ENCODE measurements at regions not wholly inside any gene's neighbourhood (a gene's known extent, or its start where the extent isn't known, plus 50 kb on each side); places are given as distances from the start of the nearest gene placed in this dataset.

DNA sequence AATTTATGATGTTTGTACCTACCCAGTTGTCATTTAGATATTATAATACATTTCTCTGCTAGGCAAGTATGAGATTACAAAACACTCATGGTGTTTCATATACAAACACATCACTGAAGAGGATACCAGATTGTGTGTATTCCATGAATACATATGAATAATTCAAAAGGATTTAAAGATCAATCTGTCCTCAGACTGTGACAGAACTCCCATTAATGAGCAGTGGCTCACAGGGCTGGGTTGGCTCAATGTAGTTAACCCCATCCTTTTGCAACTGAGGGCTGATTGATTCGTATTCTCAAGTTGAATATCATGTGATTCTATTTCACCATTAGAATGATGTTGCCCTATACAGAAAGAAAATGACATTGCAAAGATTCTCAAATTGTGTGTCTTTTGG is 79.6 kb upstream of the SPANXN2 start:
- TF ChIP-seq, protein P1, sequence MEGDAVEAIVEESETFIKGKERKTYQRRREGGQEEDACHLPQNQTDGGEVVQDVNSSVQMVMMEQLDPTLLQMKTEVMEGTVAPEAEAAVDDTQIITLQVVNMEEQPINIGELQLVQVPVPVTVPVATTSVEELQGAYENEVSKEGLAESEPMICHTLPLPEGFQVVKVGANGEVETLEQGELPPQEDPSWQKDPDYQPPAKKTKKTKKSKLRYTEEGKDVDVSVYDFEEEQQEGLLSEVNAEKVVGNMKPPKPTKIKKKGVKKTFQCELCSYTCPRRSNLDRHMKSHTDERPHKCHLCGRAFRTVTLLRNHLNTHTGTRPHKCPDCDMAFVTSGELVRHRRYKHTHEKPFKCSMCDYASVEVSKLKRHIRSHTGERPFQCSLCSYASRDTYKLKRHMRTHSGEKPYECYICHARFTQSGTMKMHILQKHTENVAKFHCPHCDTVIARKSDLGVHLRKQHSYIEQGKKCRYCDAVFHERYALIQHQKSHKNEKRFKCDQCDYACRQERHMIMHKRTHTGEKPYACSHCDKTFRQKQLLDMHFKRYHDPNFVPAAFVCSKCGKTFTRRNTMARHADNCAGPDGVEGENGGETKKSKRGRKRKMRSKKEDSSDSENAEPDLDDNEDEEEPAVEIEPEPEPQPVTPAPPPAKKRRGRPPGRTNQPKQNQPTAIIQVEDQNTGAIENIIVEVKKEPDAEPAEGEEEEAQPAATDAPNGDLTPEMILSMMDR (IDR thresholded peaks at IDR 0.05): no peak
- ATAC-seq: no peak
- H3K27me3 ChIP-seq: no peaks in the 10 kb centered on the region
- no peak overlapping the region for H3K4me3 ChIP-seq
- H3K27ac ChIP-seq: no peak overlapping the region
- intact Hi-C loops (cut with DNase I): no loop called here
- H3K4me1 ChIP-seq: no peaks in the 10 kb centered on the region
- DNase-seq: no peak
- no peaks in the 10 kb centered on the region for H3K36me3 ChIP-seq
- H3K9me3 ChIP-seq: no peaks in the 10 kb centered on the region

- TF ChIP-seq, protein P1 (IDR thresholded peaks at IDR 0.05): peak; percentile 20 to 38
- ATAC-seq: no peak
- peak in 1 of 4 donors; percentile 3 for DNase-seq
Measured at GRCh38 chrX:143788265-143788664, 67.7 kb upstream of the SPANXN2 start.

DNA sequence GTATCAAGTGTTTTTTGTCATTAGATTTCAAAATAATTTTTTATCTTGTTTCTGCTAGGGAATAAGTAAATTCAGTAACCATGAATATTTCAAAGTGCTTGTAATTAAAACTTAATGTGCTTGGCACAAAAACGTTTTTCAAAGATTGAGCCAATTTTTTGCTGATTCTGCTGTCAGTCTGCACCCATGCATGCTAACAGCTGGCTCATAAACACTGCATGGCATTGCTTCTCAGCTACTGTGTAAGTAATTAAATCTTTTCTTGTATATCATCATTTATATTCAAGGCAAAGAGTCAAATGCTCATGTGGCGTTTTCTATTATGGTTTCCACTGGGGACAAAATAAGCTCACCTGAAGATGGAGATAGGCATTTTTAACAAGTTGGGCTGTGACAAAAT is 66.8 kb upstream of the SPANXN2 start:
- Histone ChIP-seq H3K9me3 (no peaks in the 10 kb centered on the region), H3K27ac (no peak overlapping the region), H3K27me3 (no peaks in the 10 kb centered on the region), H3K36me3 (no peaks in the 10 kb centered on the region), H3K4me1 (no peaks in the 10 kb centered on the region), H3K4me3 (no peak overlapping the region)
- intact Hi-C loops (cut with DNase I): no loop called here
- no peak for DNase-seq
- ATAC-seq: no peak
- TF ChIP-seq, protein P1 (IDR thresholded peaks at IDR 0.05): no peak

More at GRCh38 chrX:143788265-143788664, 67.7 kb upstream of the SPANXN2 start:
- intact Hi-C loops (cut with DNase I): no loop called here
- no peaks in the 10 kb centered on the region for H3K9me3 ChIP-seq
- H3K4me3 ChIP-seq: no peak overlapping the region
- H3K4me1 ChIP-seq: no peaks in the 10 kb centered on the region
- H3K27me3 ChIP-seq: no peaks in the 10 kb centered on the region
- no peak overlapping the region for H3K27ac ChIP-seq
- H3K36me3 ChIP-seq: no peaks in the 10 kb centered on the region

GRCh38 chrX:143781103-143781502 is 60.6 kb upstream of the SPANXN2 start:
- H3K4me3 ChIP-seq: no peak overlapping the region
- TF ChIP-seq, protein P1 (IDR thresholded peaks at IDR 0.05): no peak
- H3K9me3 ChIP-seq: no peaks in the 10 kb centered on the region
- intact Hi-C loops (cut with DNase I): no loop called here
- no peak overlapping the region for H3K27ac ChIP-seq
- no peaks in the 10 kb centered on the region for H3K36me3 ChIP-seq
- H3K27me3 ChIP-seq: no peaks in the 10 kb centered on the region
- DNase-seq: no peak
- ATAC-seq: peak; percentile 74
- H3K4me1 ChIP-seq: no peaks in the 10 kb centered on the region

Measured in left lung (tissue), 4 donors.